ENCODE measurements at regions not wholly inside any gene's neighbourhood (a gene's known extent, or its start where the extent isn't known, plus 50 kb on each side); places are given as distances from the start of the nearest gene placed in this dataset.

DNA sequence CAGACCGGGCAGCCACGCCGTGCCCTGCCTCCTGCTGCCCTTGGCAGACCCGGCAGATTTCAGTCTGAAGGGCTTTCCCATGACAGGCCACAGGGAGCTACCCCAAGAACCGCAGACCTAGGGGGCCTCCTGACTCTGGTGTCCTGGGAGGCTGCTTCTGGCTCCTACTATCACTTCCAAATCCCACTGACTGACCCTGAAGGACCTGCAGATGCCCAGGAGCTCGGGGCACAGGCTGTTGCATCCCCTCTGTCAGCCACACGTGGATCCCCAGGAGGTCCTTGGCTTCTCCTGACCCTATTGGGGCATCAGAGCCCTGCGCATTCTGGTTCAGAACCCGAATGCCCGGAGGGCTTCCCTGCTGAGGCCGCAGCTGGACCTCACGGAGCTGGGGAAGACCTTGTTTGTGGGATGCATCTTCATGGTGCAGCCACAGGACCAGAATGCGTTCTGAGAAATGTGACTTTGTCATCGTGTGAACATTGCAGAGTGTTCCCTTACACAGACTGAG, 81.3 kb upstream of the IRX4 start:
- Histone ChIP-seq H3K4me1 (ENCODE audit: control insufficient read depth in 1 of 2, low read depth in 2 of 2) (no peaks in the 10 kb centered on the region), H3K9me3 (no peaks in the 10 kb centered on the region), H3K4me3 (no peak overlapping the region), H3K27ac (no peak overlapping the region), H3K36me3 (no peaks in the 10 kb centered on the region), H3K27me3 (replicated peaks; ENCODE audit: insufficient read depth) (no peaks in the 10 kb centered on the region)
- no peak for ATAC-seq (ENCODE audit: insufficient number of reproducible peaks, low FRiP score, low read depth)
- DNase-seq (ENCODE audit: low spot score), result no peak
- TF ChIP-seq, protein P1, sequence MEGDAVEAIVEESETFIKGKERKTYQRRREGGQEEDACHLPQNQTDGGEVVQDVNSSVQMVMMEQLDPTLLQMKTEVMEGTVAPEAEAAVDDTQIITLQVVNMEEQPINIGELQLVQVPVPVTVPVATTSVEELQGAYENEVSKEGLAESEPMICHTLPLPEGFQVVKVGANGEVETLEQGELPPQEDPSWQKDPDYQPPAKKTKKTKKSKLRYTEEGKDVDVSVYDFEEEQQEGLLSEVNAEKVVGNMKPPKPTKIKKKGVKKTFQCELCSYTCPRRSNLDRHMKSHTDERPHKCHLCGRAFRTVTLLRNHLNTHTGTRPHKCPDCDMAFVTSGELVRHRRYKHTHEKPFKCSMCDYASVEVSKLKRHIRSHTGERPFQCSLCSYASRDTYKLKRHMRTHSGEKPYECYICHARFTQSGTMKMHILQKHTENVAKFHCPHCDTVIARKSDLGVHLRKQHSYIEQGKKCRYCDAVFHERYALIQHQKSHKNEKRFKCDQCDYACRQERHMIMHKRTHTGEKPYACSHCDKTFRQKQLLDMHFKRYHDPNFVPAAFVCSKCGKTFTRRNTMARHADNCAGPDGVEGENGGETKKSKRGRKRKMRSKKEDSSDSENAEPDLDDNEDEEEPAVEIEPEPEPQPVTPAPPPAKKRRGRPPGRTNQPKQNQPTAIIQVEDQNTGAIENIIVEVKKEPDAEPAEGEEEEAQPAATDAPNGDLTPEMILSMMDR (IDR thresholded peaks at IDR 0.05), result no peak

DNA sequence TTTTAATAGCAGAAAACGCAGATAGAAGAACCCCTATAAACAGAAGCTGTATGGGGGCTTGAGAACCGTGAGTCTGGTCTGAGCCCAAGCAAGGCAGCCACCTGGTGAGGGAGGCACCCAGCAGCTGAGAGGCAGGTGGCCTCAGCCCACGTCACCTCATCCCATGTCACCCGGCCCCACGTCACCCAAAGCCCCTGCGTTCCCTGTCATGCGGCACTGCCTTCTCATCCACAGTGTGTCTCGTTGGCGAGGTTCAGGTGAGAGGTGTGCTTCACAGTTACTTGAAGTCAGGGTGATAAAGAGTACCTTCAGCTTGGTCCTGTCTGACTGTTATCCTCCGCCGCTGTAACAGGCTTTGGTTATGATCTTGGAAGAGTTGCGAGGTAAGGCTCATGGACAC, 80.6 kb upstream of the IRX4 start:
- H3K4me1 ChIP-seq (ENCODE audit: control insufficient read depth in 1 of 2, low read depth in 2 of 2), result no peaks in the 10 kb centered on the region
- no peak overlapping the region for H3K27ac ChIP-seq
- ATAC-seq (ENCODE audit: insufficient number of reproducible peaks, low FRiP score, low read depth) (no peak), DNase-seq (ENCODE audit: low spot score) (no peak)
- H3K36me3 ChIP-seq, result no peaks in the 10 kb centered on the region
- no peak overlapping the region for H3K4me3 ChIP-seq
- TF ChIP-seq, protein P1 (IDR thresholded peaks at IDR 0.05), result no peak
- H3K27me3 ChIP-seq (replicated peaks; ENCODE audit: insufficient read depth), result no peaks in the 10 kb centered on the region
- no peaks in the 10 kb centered on the region for H3K9me3 ChIP-seq

DNA sequence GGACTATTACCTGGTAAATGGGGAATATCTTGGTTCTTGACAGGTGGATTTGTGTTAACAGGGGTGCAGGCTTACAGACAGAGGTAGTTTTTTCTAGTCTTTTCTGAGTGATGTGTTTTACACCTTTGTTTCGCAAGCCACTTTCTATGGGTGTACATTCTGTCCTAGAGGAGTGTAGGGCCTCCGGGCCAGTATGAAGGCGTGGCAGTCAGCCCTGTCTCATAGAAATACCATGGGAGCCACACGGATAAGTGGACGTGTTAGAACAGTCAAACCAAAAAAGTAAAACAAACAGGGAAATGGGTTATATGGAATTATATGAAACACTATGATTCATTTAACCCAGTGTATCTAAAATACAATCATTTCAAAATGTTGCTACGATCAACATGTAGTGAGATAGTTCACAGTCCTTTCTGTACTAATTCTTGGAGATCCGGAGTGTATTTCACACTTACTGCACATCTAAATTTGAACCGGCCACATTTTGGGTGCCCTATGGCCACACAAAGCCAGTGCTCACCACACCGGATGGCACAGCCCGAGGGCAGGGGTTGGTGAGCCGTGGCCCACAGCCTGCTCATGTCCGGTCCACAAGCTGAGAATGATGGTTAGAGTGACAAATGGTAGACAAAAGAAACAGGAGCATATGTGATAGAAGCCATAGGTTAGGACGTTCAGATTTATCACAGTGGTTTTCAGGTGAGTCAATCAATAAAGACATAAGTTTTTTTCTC, 80.1 kb upstream of the IRX4 start:
- Histone ChIP-seq H3K4me1 (ENCODE audit: control insufficient read depth in 1 of 2, low read depth in 2 of 2) (no peaks in the 10 kb centered on the region), H3K9me3 (no peaks in the 10 kb centered on the region), H3K36me3 (no peaks in the 10 kb centered on the region), H3K4me3 (no peak overlapping the region), H3K27ac (no peak overlapping the region), H3K27me3 (replicated peaks; ENCODE audit: insufficient read depth) (no peaks in the 10 kb centered on the region)
- ATAC-seq (ENCODE audit: insufficient number of reproducible peaks, low FRiP score, low read depth) (no peak), DNase-seq (ENCODE audit: low spot score) (no peak)
- TF ChIP-seq, protein P1 (IDR thresholded peaks at IDR 0.05), result no peak

DNA sequence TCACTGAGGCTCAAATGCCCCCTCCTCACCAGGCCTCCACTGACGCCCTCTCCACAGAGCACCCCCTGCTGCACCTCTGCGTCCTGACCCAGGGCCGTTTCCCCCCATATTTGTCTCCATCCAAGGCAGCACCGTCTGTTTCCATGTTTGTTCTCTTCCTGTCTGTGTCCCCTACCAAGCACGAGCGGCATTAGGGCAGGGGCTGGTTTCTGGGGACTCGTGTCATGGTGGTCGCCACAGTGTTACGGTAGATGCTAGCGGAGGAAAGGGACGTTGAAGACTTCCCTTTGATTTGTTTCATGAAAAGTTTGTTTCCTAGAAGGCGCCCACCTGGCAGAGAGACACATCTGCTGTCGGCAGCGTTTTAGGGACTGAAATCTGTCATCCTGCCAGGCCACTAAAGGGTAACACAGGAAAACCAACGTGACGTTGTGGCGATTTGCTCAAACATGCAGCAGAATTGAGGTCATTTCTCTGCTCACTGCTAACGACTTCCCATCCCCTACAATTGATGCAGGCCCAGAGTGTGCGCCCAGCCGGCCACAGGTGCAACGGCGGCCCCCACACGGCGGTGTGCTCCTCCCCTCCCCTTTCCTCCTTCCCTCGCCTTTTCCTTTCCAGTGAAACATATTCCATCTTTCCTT, 79.3 kb upstream of the IRX4 start:
- Histone ChIP-seq H3K4me1 (ENCODE audit: control insufficient read depth in 1 of 2, low read depth in 2 of 2) (no peaks in the 10 kb centered on the region), H3K27me3 (replicated peaks; ENCODE audit: insufficient read depth) (no peaks in the 10 kb centered on the region), H3K36me3 (no peaks in the 10 kb centered on the region), H3K9me3 (no peaks in the 10 kb centered on the region), H3K27ac (no peak overlapping the region), H3K4me3 (no peak overlapping the region)
- TF ChIP-seq, protein P1 (IDR thresholded peaks at IDR 0.05), result no peak
- ATAC-seq (ENCODE audit: insufficient number of reproducible peaks, low FRiP score, low read depth) (no peak), DNase-seq (ENCODE audit: low spot score) (no peak)

GRCh38 chr5:1961304-1961946, 78.7 kb upstream of the IRX4 start:
- H3K4me1 ChIP-seq (ENCODE audit: control insufficient read depth in 1 of 2, low read depth in 2 of 2), result no peaks in the 10 kb centered on the region
- TF ChIP-seq, protein P1 (IDR thresholded peaks at IDR 0.05), result no peak
- DNase-seq (ENCODE audit: low spot score) (no peak), ATAC-seq (ENCODE audit: insufficient number of reproducible peaks, low FRiP score, low read depth) (no peak)
- no peaks in the 10 kb centered on the region for H3K36me3 ChIP-seq
- no peaks in the 10 kb centered on the region for H3K9me3 ChIP-seq
- no peak overlapping the region for H3K4me3 ChIP-seq
- H3K27me3 ChIP-seq (replicated peaks; ENCODE audit: insufficient read depth), result no peaks in the 10 kb centered on the region
- H3K27ac ChIP-seq, result no peak overlapping the region
